ENCODE measurements at regions not wholly inside any gene's neighbourhood (a gene's known extent, or its start where the extent isn't known, plus 50 kb on each side); places are given as distances from the start of the nearest gene placed in this dataset.

DNA sequence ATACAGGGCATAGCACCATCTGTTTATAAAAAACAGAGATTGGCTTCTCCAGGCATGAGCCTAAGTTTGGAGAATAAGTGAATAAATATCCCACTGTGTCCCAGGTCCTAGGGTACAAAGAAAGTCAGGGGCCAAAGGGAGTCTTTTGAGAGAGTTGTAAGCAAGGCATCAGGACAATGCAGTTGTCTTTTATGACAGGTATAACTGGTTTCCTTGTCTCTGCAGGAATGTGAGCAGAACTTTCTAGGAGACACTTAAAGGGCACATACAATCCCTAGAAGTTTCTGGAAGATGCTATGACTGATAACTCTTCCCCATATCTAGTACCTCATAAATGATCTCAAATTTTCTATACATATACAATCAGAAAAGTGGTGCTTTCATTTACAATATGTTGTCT is 245.6 kb upstream of the RGMB start:
- no peak for DNase-seq
- no peaks in the 10 kb centered on the region for H3K36me3 Mint-ChIP-seq (ENCODE audit: low read depth)
- peaks cover 7% of the 10 kb centered on the region; the same call in 1 of the 2 replicates for H3K4me1 Mint-ChIP-seq (ENCODE audit: low read depth)
- no peaks in the 10 kb centered on the region for H3K27me3 Mint-ChIP-seq (ENCODE audit: insufficient read depth)
- TF ChIP-seq, protein P1, sequence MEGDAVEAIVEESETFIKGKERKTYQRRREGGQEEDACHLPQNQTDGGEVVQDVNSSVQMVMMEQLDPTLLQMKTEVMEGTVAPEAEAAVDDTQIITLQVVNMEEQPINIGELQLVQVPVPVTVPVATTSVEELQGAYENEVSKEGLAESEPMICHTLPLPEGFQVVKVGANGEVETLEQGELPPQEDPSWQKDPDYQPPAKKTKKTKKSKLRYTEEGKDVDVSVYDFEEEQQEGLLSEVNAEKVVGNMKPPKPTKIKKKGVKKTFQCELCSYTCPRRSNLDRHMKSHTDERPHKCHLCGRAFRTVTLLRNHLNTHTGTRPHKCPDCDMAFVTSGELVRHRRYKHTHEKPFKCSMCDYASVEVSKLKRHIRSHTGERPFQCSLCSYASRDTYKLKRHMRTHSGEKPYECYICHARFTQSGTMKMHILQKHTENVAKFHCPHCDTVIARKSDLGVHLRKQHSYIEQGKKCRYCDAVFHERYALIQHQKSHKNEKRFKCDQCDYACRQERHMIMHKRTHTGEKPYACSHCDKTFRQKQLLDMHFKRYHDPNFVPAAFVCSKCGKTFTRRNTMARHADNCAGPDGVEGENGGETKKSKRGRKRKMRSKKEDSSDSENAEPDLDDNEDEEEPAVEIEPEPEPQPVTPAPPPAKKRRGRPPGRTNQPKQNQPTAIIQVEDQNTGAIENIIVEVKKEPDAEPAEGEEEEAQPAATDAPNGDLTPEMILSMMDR (IDR thresholded peaks at IDR 0.05) = no peak
- H3K4me3 Mint-ChIP-seq = no peak overlapping the region
- H3K9me3 Mint-ChIP-seq = no peaks in the 10 kb centered on the region
- no peak overlapping the region for H3K27ac Mint-ChIP-seq

DNA sequence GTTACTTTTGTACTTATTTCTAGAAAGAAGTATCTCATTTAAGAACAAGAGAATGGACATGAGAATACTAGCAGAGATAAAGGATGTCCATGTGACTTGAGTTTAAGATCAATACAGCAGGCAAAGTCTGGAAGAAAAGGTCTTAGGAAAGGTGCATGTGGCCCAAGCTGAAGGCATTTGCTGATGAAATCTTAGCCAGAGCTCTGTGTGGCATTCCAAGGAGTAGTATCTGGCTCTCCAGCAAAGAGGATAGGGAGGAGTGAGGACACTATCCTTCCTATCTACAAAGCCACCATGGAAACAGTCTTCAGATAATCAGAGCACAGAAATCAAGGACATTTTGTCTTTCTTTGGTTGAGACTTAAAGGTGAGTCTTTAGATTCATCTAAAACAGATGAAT is 244.1 kb upstream of the RGMB start:
- Mint-ChIP-seq H3K9me3 (no peaks in the 10 kb centered on the region), H3K36me3 (ENCODE audit: low read depth) (no peaks in the 10 kb centered on the region), H3K27me3 (ENCODE audit: insufficient read depth) (no peaks in the 10 kb centered on the region), H3K4me3 (no peak overlapping the region), H3K27ac (no peak overlapping the region), H3K4me1 (ENCODE audit: low read depth) (peaks cover 7% of the 10 kb centered on the region; the same call in 1 of the 2 replicates)
- DNase-seq = no peak
- TF ChIP-seq, protein P1 (IDR thresholded peaks at IDR 0.05) = no peak

DNA sequence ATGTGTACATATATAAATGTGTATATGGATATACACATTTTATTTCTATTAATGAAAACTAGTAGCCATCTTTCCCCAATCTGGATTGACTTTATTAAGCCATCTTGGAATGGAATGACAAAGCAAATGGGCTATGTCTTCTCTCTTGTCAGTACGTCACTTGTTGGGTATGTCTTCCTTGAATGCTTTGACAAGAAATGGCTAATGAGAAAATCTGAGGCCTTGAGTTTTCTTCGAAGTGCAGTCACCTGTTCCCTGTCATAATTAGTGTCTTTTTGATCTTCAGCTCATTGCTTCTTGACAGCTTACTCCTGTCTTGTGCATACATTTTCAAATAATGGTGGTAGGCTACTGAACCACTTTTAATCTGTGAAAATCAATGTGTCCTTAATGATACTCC is 243.2 kb upstream of the RGMB start:
- no peak overlapping the region for H3K4me3 Mint-ChIP-seq
- H3K9me3 Mint-ChIP-seq = no peaks in the 10 kb centered on the region
- peaks cover 7% of the 10 kb centered on the region; the same call in 1 of the 2 replicates for H3K4me1 Mint-ChIP-seq (ENCODE audit: low read depth)
- TF ChIP-seq, protein P1 (IDR thresholded peaks at IDR 0.05) = no peak
- no peak overlapping the region for H3K27ac Mint-ChIP-seq
- no peak for DNase-seq
- no peaks in the 10 kb centered on the region for H3K36me3 Mint-ChIP-seq (ENCODE audit: low read depth)
- H3K27me3 Mint-ChIP-seq (ENCODE audit: insufficient read depth) = no peaks in the 10 kb centered on the region

DNA sequence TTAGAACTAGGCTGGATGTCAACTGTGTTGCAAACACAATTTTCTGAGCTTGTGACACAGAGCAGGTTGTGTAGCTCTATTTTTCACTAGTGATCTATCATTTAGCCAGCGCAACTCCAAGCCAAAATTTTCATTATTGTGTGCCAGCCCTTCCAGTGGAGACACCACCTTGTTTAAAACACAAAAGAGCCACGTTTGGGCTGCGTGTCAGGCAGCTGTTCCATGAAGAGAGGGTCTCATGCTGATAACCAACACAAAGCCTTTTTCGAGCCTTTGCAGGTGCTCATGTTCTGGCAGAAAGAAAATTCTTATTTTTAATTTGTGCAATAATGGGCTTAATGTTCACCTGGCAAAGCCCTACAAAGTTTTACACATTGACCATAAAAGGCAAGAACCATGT is 237.6 kb upstream of the RGMB start:
- Mint-ChIP-seq H3K9me3 (peaks cover 9% of the 10 kb centered on the region), H3K27me3 (ENCODE audit: insufficient read depth) (no peaks in the 10 kb centered on the region), H3K27ac (no peak overlapping the region), H3K36me3 (ENCODE audit: low read depth) (peaks cover 4% of the 10 kb centered on the region), H3K4me1 (ENCODE audit: low read depth) (no peaks in the 10 kb centered on the region), H3K4me3 (no peak overlapping the region)
- no peak for DNase-seq
- TF ChIP-seq, protein P1 (IDR thresholded peaks at IDR 0.05) = no peak

DNA sequence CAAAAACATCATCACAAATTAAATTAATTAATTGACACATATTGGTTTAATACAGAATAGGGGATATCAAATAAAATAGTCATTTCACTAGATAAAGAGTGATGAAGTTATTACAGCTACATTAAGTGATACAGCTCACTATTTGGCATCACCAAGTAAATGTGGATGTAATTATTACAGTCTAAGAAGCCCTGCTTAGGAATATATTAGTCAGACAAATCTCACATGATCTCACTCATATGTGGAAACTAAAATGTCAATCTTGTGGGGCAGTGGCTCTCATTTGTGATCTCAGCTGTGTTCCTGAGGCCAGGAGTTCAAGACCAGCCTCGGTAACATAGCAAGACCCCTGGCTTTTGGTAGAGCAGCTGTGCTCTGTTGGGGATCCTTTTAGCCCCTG is 233.4 kb upstream of the RGMB start:
- H3K27ac Mint-ChIP-seq = no peak overlapping the region
- H3K27me3 Mint-ChIP-seq (ENCODE audit: insufficient read depth) = no peaks in the 10 kb centered on the region
- peaks cover 31% of the 10 kb centered on the region for H3K9me3 Mint-ChIP-seq
- H3K4me3 Mint-ChIP-seq = no peak overlapping the region
- no peaks in the 10 kb centered on the region for H3K4me1 Mint-ChIP-seq (ENCODE audit: low read depth)
- DNase-seq = no peak
- TF ChIP-seq, protein P1 (IDR thresholded peaks at IDR 0.05) = no peak
- peaks cover 27% of the 10 kb centered on the region for H3K36me3 Mint-ChIP-seq (ENCODE audit: low read depth)

DNA sequence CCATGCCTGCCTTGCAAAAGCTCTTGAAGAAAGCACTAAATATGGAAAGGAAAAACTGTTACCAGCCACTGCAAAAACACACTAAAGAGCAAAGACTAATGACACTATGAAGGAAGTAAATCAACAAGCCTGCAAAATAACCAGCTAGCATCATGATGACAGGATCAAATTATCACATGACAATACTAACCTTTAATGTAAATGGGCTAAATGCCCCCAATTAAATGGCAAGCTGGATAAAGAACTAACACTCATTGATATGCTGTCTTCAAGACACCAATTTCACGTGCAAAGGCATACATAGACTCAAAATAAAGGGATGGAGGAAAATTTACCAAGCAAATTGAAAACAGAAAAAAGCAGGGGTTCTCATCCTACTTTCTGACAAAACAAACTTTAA is 231.8 kb upstream of the RGMB start:
- Mint-ChIP-seq H3K36me3 (ENCODE audit: low read depth) (peaks cover 27% of the 10 kb centered on the region), H3K9me3 (peaks cover 31% of the 10 kb centered on the region), H3K4me3 (no peak overlapping the region), H3K27me3 (ENCODE audit: insufficient read depth) (no peaks in the 10 kb centered on the region), H3K4me1 (ENCODE audit: low read depth) (no peaks in the 10 kb centered on the region), H3K27ac (no peak overlapping the region)
- DNase-seq = no peak
- TF ChIP-seq, protein P1 (IDR thresholded peaks at IDR 0.05) = no peak

Measured in HFFc6 (cell line).